Heart left ventricle (tissue), 13 donors: ENCODE measurements at regions not wholly inside any gene's neighbourhood (a gene's known extent, or its start where the extent isn't known, plus 50 kb on each side); places are given as distances from the start of the nearest gene placed in this dataset.

Experiments used
- POLR2A ChIP-seq, 2 donors: fragments of 450-650 bp; IDR thresholded peaks; one replicate each; pipeline ENCODE4 v1.6.1; 2017; ENCODE audit warnings: antibody characterized with exemption in 2 of 2, mild to moderate bottlenecking in 2 of 2, moderate library complexity in 2 of 2
- TF ChIP-seq, protein P1 (sequence below), 12 donors: fragments of 200-600 bp; sonication (generic) in 4 of 12; IDR thresholded peaks; one replicate each; pipeline versions ENCODE4 v1.5.0 to v1.8.0; 2018 to 2022; ENCODE audit warnings: antibody characterized with exemption in 12 of 12, mild to moderate bottlenecking in 5 of 12
- donor health status: ischemic (EF 13 %, LVEDD 7.1; RV severe dilation, severe dysfunction).
- donor health status: DM: no; HTN: yes; CAD: no.
- donor health status: DM: no; HTN: no; CAD: no.
- donor health status: ischemic (EF 25% LVEDD 6.9; RV normal size, moderate dysfunction).
- donor health status: ischemic (EF 25% LVEDD 5.7; RV mildly dilated, moderate dysfunction).
- donor health status: ischemic (EF 35%, LVEDD 5.7; RV mildly dilated, moderate dysfunction).
- donor health status: nonischemic (EF 11% LVEDD 7.7; RV severe dilation, severe dysfunction).
- donor health status: DM: yes; HTN: yes; CAD: no.
- donor health status: PGD.
- donor health status: ischemic (EF 29% LVEDD 5.4; RV normal size, mild dysfunction).
- donor health status: nonischemic (EF 23%, LVEDD 6.1; RV moderate dilation, normal function).

DNA sequence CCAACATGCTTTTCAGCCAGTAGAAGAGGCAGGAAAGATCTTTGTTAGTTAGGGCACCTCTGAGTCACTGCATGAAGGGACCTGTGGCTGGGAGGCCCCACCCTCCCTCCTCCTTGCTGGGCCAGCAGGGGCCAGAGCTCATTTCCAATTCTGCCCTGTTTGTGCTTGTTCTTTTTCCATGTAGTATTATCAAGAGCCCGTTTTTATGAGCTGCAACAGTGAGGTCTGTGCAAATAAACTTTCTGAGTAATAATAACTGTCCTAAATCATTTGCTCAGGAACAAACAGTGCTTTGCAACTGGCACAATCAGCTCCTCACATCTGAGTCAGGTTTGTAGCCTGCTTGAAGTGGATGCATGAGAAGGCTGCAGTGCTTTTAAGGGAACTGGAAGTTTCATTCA, 128.0 kb downstream of the ARL4C start:
- TF ChIP-seq, protein P1, sequence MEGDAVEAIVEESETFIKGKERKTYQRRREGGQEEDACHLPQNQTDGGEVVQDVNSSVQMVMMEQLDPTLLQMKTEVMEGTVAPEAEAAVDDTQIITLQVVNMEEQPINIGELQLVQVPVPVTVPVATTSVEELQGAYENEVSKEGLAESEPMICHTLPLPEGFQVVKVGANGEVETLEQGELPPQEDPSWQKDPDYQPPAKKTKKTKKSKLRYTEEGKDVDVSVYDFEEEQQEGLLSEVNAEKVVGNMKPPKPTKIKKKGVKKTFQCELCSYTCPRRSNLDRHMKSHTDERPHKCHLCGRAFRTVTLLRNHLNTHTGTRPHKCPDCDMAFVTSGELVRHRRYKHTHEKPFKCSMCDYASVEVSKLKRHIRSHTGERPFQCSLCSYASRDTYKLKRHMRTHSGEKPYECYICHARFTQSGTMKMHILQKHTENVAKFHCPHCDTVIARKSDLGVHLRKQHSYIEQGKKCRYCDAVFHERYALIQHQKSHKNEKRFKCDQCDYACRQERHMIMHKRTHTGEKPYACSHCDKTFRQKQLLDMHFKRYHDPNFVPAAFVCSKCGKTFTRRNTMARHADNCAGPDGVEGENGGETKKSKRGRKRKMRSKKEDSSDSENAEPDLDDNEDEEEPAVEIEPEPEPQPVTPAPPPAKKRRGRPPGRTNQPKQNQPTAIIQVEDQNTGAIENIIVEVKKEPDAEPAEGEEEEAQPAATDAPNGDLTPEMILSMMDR (IDR thresholded peaks at IDR 0.05) = no peak
- no peak for TF ChIP-seq POLR2A (IDR thresholded peaks at IDR 0.05)
